Stimulated activated effector memory CD8-positive, alpha-beta T cell treated with anti-CD3 and anti-CD28 coated beads, Interleukin-12 subunit alpha, Interleukin-12 subunit beta, amount 100 ng/mL, for 72 hours (primary cell): ENCODE measurements at regions not wholly inside any gene's neighbourhood (a gene's known extent, or its start where the extent isn't known, plus 50 kb on each side); places are given as distances from the start of the nearest gene placed in this dataset.
"Not testable (repeated sequence)": the region's sequence is repeated elsewhere in the genome, so short reads cannot be mapped to it uniquely, and the experiment has no call there.

Source experiments
- ATAC-seq: fragments of 150-1000 bp; cut with Tn5 transposase; 2 replicates; pipeline ENCODE4 v1.10.0; 2021
- DNase-seq, 2 donors: peaks; one replicate each; pipeline ENCODE4 v3.0.0; 2021 to 2022; ENCODE audit warnings: low spot score in 2 of 2
- H3K27ac Mint-ChIP-seq: one replicate; pipeline ENCODE4 v1.8.0; 2022; ENCODE audit warnings: mild to moderate bottlenecking, mixed read lengths
- H3K36me3 Mint-ChIP-seq: one replicate; pipeline ENCODE4 v1.8.0; 2022; ENCODE audit warnings: mild to moderate bottlenecking, mixed read lengths
- H3K4me1 Mint-ChIP-seq: one replicate; pipeline ENCODE4 v1.8.0; 2022; ENCODE audit warnings: mixed read lengths
- H3K4me3 Mint-ChIP-seq: one replicate; pipeline ENCODE4 v1.8.0; 2022; ENCODE audit warnings: mild to moderate bottlenecking, mixed read lengths
- H3K9me3 Mint-ChIP-seq: one replicate; pipeline ENCODE4 v1.8.0; 2022; ENCODE audit warnings: mixed read lengths

DNA sequence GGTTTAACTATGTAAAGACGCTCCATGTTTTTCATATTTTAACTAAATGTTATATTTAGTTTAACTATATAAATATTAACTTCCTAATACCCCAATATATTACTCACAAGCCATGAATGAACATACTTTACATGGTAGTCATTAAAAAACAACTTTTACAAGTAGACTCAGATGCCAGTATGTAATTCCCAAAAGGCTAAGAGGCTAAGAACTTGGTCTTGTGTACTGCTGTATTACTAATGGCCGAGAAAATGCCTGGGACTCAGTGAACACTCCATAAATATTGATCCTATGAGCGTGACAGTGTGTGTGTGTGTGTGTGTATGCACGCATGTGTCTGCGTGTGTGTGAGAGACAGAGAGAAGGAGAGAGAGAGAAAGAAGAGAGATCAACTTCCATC, 2342.0 kb upstream of the PCDH20 start:
- DNase-seq, H3K4me3 Mint-ChIP-seq, H3K9me3 Mint-ChIP-seq, H3K36me3 Mint-ChIP-seq, H3K4me1 Mint-ChIP-seq, ATAC-seq, H3K27ac Mint-ChIP-seq: not testable (repeated sequence)

DNA sequence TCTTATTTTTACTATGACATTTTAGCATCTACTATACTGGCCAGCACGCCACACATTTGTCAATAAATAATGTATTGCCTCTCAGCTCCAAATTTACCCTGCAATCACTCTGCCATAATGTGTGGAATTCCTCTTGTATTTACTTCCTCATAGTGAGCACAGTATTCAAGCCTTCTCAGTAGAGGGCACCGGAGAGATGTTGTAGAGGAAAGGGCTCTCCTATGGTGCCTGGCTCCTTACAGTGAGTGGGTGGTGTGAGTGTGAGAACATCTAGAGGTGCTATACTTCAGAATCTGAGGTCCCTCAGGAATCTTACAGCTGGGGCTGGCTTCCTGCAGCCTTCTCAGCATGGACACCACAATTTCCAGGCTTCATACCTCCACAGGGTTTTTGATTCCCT, 2334.2 kb upstream of the PCDH20 start:
- H3K4me1 Mint-ChIP-seq, DNase-seq, H3K9me3 Mint-ChIP-seq, H3K36me3 Mint-ChIP-seq, ATAC-seq, H3K27ac Mint-ChIP-seq, H3K4me3 Mint-ChIP-seq: not testable (repeated sequence)

DNA sequence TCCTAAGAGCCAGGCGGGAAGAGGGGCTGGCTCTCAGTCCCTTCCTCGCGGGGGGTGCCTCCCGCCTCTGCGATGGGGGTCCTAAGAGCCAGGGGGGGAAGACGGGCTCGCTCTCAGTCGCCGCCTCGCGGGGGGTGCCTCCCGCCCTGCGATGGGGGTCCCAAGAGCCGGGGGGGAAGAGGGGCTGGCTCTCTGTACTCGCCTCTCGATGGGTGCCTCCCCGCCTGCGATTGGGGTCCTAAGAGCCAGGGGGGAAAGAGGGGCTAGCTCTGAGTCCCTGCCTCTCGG, 2326.1 kb upstream of the PCDH20 start:
- DNase-seq, H3K4me1 Mint-ChIP-seq, ATAC-seq, H3K27ac Mint-ChIP-seq, H3K9me3 Mint-ChIP-seq, H3K4me3 Mint-ChIP-seq, H3K36me3 Mint-ChIP-seq: not testable (repeated sequence)

DNA sequence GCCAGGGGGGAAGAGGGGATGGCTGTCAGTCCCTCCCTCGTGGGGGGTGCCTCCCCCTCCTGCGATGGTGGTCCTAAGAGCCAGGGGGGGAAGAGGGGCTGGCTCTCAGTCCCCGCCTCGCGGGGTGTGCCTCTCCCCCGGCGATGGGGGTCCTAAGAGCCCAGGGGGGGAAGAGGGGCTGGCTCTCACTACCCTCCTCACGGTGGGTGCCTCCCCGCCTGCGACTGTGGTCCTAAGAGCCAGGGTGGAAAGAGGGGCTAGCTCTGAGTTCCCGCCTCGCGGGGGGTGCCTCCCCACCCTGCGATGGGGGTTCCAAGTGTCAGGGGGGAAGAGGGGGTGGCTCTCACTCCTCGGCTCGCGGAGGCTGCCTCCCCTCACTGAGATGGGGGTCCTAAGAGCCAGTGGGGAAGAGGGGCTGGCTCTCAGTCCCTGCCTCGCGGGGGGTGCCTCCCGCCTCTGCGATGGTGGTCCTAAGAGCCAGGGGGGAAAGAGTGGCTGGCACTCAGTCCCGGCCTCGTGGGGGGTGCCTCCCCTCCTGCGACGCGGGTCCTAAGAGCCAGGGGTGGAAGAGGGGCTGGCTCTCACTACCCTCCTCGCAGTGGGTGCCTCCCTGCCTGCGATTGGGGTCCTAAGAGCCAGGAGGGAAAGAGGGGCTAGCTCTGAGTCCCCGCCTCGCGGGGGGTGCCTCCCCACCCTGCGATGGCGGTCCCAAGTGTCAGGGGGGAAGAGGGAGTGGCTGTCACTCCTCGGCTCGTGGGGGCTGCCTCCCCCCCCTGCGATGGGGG, 2325.6 kb upstream of the PCDH20 start:
- Mint-ChIP-seq H3K36me3 (no peaks in the 10 kb centered on the region), H3K9me3 (peaks cover 5% of the 10 kb centered on the region), H3K4me1 (no peaks in the 10 kb centered on the region), H3K27ac (no peak overlapping the region), H3K4me3 (no peak overlapping the region)
- DNase-seq (no peak), ATAC-seq (no peak)

DNA sequence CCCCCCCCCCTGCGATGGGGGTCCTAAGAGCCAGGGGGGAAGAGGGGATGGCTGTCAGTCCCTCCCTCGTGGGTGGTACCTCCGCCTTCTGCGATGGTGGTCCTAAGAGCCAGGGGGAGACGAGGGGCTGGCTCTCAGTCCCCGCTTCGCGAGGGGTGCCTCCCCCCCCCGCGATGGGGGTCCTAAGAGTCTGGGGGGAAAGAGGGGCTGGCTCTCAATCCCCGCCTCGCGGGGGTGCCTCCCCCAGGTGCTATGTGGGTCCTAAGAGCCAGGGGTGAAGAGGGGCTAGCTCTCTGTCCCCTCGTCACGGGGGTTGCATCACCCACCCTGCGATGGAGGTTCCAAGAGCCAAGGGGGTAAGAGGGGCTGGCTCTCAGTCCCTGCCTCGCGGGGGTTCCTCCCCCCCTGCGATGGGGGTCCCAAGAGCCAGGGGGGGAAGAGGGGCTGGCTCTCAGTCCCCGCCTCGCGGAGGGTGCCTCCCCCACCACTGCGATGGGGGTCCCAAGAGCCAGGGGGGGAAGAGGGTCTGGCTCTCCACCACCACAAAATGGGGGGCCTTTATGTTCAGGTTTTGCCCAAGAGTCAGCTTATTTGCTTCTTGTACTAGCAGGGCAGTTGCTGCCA, 2323.6 kb upstream of the PCDH20 start:
- not testable (repeated sequence) for DNase-seq, H3K4me3 Mint-ChIP-seq, ATAC-seq, H3K36me3 Mint-ChIP-seq, H3K27ac Mint-ChIP-seq, H3K9me3 Mint-ChIP-seq, H3K4me1 Mint-ChIP-seq

DNA sequence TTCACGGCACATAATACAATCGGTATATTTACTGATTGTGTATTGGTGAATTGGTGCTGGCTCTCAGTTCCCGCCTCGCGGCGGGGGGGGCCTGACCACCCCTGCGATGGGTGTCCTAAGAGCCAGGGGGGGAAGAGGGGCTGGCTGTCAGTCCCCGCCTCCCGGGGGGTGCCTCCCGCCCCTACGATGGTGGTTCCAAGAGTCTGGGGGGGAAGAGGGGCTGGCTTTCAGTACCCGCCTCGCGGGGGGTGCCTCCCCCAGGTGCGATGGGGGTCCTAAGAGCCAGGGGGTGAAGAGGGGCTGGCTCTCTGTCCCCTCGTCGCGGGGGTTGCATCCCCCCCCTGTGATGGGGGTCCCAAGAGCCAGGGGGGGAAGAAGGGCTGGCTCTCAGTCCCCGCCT, 2321.8 kb upstream of the PCDH20 start:
- Mint-ChIP-seq H3K4me3 (no peak overlapping the region), H3K4me1 (no peaks in the 10 kb centered on the region), H3K27ac (no peak overlapping the region), H3K36me3 (no peaks in the 10 kb centered on the region), H3K9me3 (peaks cover 8% of the 10 kb centered on the region)
- ATAC-seq: no peak
- DNase-seq: no peak

DNA sequence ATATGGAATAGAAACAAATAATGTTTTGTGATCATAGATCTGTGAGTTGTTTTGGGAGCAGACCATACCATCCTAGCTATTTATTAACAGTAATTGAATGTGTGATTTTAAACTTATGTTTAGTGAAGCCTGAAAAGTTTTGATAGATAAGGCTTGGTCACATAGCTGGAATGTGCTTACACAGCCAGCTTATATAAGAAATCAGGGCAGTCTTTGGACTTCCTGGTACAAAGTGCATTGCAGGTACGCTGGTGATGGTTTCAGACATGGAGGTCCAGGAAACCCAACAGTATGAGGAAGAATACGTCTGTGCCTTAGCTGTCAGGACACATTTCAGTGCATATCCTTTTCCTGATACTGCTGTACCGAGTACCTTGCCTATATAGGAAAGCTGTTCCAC, 2316.2 kb upstream of the PCDH20 start:
- H3K4me3 Mint-ChIP-seq: no peak overlapping the region
- peaks cover 12% of the 10 kb centered on the region for H3K9me3 Mint-ChIP-seq
- no peak for DNase-seq

DNA sequence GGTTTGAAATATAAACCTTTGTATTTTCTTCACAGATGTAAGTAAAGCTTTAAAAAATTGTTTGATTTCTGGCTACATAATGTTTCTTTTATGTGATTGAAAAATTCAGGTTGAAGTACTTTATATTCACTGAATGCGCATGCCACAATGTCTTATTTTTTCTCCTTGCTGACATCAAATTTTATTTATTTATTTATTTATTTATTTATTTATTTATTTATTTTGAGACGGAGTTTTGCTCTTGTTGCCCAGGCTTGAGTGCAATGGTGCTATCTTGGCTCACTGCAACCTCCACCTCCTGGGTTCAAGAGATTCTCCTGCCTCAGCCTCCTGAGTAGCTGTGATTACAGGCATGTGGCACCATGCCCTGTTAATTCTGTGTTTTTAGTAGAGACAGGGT, 2296.5 kb upstream of the PCDH20 start:
- not testable (repeated sequence) for H3K4me1 Mint-ChIP-seq, H3K4me3 Mint-ChIP-seq, ATAC-seq, H3K27ac Mint-ChIP-seq, H3K9me3 Mint-ChIP-seq, H3K36me3 Mint-ChIP-seq, DNase-seq

More for the DNA sequence above, 2316.2 kb upstream of the PCDH20 start:
- H3K27ac Mint-ChIP-seq: no peak overlapping the region
- H3K36me3 Mint-ChIP-seq: no peaks in the 10 kb centered on the region
- ATAC-seq: no peak
- no peaks in the 10 kb centered on the region for H3K4me1 Mint-ChIP-seq

DNA sequence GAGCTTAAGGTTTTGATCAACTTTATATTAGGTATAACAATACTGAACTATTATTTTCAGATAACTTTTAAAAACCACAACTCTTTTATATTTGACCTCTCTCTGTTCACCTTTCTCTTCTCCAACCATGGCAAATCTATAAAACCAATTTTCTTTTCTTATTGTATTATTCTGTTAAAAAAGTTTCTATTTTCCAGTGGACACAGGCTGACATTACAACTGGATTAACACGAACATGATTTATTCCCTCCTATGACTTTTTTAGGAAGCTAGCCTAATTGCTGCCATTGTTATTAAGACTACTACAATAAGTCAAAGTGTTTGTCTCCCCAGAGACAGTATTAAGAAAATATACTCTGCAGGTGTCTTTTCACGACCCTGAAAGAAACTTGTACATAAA, 2291.1 kb upstream of the PCDH20 start:
- H3K27ac Mint-ChIP-seq: no peak overlapping the region
- no peak for ATAC-seq
- H3K4me1 Mint-ChIP-seq: no peaks in the 10 kb centered on the region
- no peak overlapping the region for H3K4me3 Mint-ChIP-seq
- DNase-seq: no peak
- H3K9me3 Mint-ChIP-seq: peaks cover 8% of the 10 kb centered on the region
- H3K36me3 Mint-ChIP-seq: no peaks in the 10 kb centered on the region

DNA sequence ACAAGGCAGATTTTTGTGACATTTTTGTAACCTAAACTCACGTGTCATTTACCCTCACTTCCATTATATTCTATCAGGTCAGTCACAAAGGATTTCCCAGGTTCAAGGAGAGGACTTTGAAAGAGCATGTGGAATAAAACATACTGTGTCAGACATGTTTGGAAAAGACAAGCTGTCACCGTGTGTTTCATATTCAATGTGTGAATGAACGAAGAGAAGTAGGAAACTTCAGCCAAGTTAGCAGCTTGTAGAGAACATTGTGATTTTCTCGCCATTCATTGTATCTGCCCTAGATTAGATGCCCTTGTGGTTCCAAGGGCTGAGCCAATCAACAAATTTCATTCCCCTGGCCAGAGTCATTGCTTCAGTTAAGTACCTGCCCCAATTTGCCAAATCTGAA, 2288.9 kb upstream of the PCDH20 start:
- H3K4me3 Mint-ChIP-seq: no peak overlapping the region
- DNase-seq (no peak), ATAC-seq (no peak)
- H3K27ac Mint-ChIP-seq: no peak overlapping the region
- peaks cover 11% of the 10 kb centered on the region for H3K9me3 Mint-ChIP-seq
- no peaks in the 10 kb centered on the region for H3K4me1 Mint-ChIP-seq
- no peaks in the 10 kb centered on the region for H3K36me3 Mint-ChIP-seq

DNA sequence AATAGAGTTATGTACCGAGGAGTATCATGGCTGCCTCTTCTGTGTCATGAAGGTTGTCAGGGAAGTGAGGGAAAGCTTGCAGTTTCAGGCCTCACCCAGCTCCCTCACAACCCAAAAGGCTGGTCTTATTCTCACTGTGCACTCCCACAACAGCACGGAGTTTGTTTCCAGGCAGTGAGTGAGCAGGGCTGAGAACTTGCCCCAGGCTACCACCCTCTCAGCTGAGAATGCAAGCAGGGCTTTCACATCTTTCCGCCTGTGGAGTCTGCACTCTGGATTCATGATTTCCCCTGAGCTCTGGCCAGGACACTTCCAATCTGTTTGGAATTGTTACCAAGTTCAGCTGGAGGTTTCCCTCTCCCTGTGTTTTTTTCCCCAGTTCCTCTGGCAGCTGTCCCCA, 2284.7 kb upstream of the PCDH20 start:
- H3K27ac Mint-ChIP-seq: no peak overlapping the region
- H3K4me1 Mint-ChIP-seq: no peaks in the 10 kb centered on the region
- H3K36me3 Mint-ChIP-seq: no peaks in the 10 kb centered on the region
- H3K9me3 Mint-ChIP-seq: peaks cover 15% of the 10 kb centered on the region
- no peak overlapping the region for H3K4me3 Mint-ChIP-seq
- no peak for DNase-seq
- no peak for ATAC-seq

DNA sequence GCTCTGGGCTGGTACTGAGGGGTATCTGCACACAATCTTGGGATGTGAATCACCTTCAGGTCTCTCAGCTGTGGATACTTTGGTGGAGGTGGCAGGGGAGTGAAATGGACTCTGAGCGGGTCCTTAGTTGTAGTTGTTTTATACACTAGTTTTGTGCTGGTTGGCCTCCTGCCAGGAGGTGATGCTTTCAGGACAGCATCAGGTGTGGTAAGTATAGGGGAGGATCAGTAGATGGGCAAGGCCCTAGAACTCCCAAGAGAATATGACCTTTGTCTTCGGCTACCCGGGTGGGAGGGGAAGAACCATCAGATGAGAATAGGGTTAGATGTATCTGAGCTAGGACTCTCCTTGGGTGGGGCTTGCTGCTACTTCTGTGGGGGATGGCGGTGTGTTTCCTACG, 2284.3 kb upstream of the PCDH20 start:
- Mint-ChIP-seq H3K4me1 (no peaks in the 10 kb centered on the region), H3K4me3 (no peak overlapping the region), H3K27ac (no peak overlapping the region), H3K9me3 (peaks cover 18% of the 10 kb centered on the region), H3K36me3 (no peaks in the 10 kb centered on the region)
- DNase-seq (no peak), ATAC-seq (no peak)

DNA sequence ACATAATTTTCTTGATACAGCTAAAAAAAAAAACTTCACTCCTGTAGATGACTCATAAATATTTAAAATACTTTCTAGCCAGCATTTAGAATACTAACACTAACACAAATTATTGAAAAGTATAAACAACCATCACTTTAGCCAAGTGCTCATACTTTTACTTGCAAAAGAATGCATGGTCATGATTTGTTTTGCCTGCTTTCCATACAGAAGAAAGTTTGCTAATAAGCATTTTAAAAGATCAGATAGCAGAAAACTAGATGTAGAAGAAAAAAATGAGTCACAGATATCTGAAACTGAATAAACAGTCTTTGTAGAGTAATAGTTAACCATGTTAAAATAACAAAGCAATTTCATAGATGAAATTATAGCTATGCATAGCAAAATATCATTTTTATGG, 2280.4 kb upstream of the PCDH20 start:
- no peak for ATAC-seq
- no peaks in the 10 kb centered on the region for H3K4me1 Mint-ChIP-seq
- H3K36me3 Mint-ChIP-seq: no peaks in the 10 kb centered on the region
- no peak for DNase-seq
- H3K4me3 Mint-ChIP-seq: no peak overlapping the region
- H3K9me3 Mint-ChIP-seq: peaks cover 18% of the 10 kb centered on the region
- no peak overlapping the region for H3K27ac Mint-ChIP-seq

DNA sequence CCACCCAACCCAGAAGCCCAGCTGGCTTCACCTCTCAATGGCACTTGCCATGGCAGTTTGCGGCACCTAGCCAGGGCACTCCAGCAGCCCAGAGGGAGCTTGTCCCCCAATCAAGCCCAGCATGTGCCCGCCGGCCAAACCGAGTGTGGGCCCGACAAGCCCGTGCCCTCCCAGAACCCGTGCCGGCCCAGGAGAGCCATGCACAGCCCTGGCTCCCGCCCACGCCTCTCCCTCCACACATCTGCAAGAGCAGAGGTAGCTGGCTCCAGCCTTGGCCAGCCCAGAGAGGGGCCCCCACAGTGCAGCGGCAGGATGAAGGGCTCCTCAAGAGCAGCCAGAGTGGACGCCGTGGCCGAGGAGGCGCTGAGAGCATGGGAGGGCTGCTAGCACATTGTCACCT, 2278.0 kb upstream of the PCDH20 start:
- DNase-seq: no peak
- no peaks in the 10 kb centered on the region for H3K4me1 Mint-ChIP-seq
- peaks cover 20% of the 10 kb centered on the region for H3K9me3 Mint-ChIP-seq
- no peak overlapping the region for H3K4me3 Mint-ChIP-seq
- no peaks in the 10 kb centered on the region for H3K36me3 Mint-ChIP-seq
- ATAC-seq: no peak
- no peak overlapping the region for H3K27ac Mint-ChIP-seq

DNA sequence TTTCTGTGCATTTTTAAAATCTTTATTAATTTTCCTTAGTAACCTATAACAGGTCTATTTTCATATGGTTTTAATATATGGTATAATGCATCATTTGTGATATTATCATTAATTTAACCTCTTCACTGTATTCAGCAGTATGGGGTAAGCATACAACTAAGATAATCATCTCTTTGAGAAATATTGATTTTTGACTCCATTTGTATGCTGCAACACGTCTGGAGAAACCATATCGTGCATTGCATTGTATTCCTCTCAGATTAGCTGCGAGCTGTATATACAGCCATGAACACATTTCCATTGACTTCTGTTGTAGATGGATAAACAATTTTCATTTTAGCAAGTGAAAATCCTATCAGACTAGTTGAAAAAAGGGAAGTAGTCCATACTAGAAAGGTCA, 2275.8 kb upstream of the PCDH20 start:
- H3K9me3 Mint-ChIP-seq: peaks cover 18% of the 10 kb centered on the region
- DNase-seq (no peak), ATAC-seq (no peak)
- no peaks in the 10 kb centered on the region for H3K4me1 Mint-ChIP-seq
- H3K4me3 Mint-ChIP-seq: no peak overlapping the region
- H3K27ac Mint-ChIP-seq: no peak overlapping the region
- no peaks in the 10 kb centered on the region for H3K36me3 Mint-ChIP-seq

DNA sequence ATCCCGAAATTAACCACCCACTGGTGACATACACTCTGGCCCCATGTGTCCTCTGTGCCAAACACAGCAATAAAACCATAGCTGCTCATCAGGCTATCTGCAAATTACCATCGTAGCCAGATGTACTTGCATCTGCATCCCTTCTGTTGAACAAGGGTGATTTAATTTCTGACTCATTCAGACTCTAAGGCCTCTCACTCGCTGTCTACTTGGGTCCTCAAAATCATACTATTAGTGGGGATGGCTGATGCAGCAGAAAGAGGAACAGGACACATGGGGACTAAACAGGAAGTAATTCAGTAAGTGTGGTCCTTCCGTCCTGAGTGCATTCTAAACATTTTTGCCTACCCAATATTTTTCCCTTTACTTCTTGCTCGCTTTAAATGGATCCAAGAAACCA, 2275.0 kb upstream of the PCDH20 start:
- DNase-seq: no peak
- no peak overlapping the region for H3K27ac Mint-ChIP-seq
- no peaks in the 10 kb centered on the region for H3K4me1 Mint-ChIP-seq
- no peaks in the 10 kb centered on the region for H3K36me3 Mint-ChIP-seq
- peaks cover 18% of the 10 kb centered on the region for H3K9me3 Mint-ChIP-seq
- no peak overlapping the region for H3K4me3 Mint-ChIP-seq
- ATAC-seq: no peak
